ENCODE measurements at regions not wholly inside any gene's neighbourhood (a gene's known extent, or its start where the extent isn't known, plus 50 kb on each side); places are given as distances from the start of the nearest gene placed in this dataset.

DNA sequence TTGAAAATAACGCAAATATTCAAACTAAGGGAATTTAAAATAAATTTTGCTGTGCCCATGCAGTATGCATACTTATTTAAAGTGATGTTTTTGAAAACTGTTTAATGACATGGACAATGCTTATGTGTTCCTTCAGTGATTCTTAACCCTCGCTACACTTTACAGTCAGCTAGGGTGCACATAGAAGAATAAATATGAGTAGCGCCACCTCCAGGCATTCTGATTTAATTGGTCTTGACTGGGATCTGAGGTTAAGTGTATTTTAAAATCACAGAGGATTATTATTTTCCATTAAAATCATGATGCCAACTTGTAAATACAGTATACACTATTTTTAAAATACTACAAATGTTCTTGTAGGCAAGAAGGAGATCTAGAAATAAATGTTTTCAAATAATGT lies 373.5 kb upstream of the ADGRL4 start:
- no peak for DNase-seq

DNA sequence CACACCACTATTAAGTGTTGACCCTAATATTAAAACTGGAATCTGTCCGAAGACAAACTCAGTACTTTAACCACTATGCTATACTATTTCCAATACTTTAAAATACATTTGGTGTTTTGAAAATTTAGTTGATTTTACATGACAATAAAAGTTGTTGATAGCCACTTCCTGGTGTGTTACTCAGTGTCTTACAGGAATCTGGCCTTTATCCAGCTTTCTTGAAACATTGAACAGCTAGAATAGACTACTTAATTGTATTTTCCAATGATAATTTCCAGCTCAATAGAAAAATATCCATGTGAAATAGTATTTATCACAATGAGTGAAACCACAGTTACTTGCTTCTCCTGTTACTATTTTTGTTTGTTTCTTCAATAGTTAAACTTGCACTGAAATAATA lies 369.6 kb upstream of the ADGRL4 start:
- DNase-seq = no peak

DNA sequence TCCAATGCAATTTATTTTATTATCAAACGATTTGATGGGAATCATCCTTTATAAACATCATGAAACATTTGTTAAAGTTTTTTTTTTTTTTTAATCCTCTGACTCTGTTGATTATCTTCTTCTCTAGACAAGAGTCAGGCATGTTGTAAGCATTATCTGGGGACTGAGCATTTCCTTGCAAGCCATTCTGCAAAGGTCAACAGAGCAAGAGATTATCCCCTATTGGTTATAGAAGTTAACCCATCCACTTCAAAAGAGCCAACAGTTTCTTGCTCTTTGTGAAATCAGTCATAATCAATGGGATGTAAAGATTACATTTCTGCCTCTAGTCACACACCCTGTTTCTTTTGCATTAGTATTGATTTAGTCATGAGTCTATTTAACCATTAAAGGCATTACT lies 368.8 kb upstream of the ADGRL4 start:
- DNase-seq = no peak

DNA sequence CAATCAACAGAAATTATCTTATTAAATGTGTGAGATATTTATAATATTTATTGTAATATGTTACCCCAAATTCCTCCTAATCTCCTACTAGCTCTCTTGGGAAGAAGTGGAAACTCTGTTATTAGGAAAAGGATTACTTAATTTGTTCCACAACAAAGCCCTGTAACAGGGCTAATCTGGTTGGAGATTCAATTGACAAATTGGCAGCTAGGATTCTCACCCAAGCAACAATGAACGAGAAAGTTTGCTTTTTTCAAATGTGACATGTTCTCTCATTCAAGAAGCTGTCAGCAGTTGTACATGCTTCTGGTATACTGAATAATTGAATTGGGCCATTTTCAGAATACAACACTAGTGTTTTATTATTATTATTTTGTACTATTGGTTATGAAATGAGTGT lies 367.9 kb upstream of the ADGRL4 start:
- no peak for DNase-seq

DNA sequence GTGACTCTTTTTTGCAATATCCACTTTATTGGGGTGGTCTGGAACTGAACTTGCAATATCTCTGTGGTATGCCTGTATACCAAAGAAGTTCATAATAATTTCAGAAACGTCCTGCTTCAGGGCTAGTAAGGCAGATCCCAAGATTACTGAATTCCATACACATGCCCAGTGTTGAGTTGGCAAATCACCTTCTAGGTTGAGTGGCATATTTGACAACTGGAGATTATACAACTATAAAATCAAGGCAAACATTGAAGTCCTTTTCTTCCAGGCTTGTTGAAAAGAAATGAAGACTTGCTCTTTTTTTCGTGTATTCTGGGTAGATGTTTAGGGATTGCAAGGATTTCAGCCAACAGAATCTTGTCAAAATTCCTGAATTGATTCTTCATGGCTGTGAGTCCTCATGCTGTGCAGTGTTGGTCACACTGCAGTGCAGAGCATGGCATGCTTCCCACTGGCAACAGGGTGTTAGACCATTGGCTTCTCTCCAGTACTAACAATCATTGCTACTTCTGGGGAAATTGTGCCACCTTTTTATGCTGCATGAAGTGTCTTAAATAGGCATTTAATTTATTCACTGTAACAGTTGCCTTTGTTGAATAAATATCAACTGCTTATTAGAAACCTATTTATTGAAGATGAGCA lies 367.1 kb upstream of the ADGRL4 start:
- DNase-seq = no peak

DNA sequence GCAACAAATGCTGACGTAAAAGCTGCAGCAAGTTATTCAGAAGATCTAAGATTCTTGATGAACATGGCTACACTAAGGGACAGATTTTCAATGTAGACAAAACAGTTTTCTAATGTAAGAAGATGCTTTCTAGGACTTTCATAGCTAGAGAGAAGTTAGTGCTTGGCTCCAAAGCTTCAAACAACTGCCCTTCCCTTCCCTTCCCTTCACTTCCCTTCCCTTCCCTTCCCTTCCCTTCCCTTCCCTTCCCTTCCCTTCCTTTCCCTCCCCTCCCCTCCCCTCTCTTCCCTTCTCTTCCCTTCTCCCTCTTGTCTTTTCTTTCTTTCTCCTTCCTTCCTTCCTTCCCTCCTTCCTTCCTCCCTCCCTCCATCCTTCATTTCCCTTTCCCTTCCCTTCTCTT lies 365.3 kb upstream of the ADGRL4 start:
- DNase-seq = no peak

DNA sequence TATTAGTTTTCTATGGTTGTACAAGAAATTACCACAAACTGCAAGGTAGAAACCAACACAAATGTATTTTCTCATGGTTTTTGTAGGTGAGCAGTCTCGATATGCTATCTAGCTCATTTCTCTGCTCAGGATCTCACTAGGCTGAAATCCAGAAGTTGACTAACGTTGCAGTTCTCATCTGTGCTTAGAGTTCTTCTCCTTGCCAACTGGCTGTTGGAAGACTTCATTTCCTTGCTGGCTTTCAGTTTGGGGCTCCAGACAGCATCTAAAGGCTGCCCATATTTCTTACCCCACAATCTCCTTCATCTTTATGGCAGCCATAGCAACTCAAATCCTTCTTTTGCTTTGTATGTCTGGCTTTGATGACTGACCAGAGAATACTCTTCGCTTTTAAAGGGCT lies 362.6 kb upstream of the ADGRL4 start:
- no peak for DNase-seq

DNA sequence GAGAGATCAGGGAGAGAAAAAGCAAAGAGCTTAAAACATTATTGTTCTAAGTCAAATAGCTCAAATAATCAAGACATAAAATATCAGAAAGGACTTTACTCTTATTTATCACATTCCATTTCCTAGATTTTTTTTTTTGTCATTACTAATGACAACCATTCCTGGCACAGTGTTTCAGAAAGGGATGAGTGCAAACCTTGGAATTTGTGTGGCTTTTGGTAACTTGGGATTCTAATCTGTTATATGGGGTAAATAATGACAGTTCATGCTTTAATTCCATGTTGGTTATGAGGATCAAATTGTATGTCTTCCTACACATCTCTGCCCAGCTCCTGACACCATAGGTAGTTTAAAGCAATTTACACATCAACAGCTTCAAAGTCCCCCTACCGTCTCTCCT lies 358.4 kb upstream of the ADGRL4 start:
- DNase-seq = no peak

DNA sequence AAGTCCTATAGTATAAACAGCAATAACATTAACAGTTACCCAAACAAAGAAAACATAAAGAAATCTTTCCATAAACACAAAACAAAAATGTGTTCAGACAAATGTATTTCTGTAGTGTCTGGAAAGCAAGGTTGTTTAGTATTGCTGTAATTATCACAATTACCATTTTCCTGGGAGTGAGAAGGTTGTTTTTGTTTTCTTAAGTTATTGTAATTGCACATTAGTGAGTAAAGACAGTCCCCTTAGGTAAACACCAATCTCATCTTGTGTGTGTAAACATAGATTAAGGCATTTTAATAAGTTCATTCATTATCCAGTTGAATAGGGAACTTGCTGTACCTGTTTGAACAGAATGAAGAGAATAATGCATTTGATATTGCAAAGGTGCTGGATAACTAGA lies 356.9 kb upstream of the ADGRL4 start:
- no peak for DNase-seq

DNA sequence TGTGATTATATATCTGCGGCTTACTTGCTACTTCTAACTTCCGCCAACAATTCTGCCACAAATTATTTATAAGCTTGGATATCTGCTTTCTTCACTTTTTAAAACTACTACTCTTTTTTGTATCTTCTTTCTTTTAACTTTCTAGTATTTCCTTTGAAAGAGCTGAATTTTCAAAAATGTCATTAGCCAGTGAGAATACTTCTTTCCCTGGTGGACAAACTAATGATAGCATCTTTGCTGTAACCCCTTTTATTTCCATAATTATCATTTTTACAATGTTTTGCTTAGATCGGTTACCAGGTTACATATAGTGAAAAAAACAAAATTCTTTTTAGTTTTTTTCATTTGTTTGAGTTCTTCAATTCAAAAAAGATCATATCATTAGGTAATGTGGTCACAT lies 355.9 kb upstream of the ADGRL4 start:
- no peak for DNase-seq

DNA sequence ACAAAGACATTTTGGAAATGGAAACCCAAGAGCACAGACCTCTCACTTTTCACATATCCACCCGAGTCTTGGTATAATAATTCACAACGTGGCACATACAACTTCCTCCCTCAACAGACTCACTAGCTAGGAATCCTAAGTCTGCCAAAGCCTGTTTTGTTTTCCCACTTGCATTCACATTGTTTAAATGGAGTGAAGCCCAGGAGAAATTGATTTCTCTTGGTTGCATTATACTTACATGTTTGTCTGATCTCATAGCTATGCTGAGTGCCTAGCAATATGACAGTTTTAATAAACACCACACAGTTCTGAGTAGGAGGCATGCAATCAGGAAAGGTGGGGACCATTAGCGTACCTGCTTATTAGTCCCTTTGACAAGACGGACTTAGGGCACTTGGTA lies 348.6 kb upstream of the ADGRL4 start:
- no peak for DNase-seq

DNA sequence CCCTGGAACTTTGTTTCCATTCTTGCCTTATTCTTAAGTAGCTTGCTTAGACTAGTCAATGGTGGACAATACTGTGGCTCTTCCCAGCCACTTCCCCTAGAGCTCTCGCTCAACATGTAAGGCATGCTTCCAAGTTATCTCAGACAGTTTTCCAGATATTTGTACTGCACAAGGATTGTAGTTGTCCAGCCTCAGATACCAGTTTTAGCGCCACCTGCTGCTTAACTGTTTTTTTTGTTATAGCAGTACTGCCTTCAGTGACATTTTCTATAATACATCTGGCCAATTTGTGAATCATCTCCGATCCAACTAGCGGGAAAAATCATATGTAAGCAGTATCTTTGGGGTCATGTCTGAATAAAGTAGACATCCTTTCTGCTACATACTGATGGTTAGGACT lies 346.7 kb upstream of the ADGRL4 start:
- DNase-seq = no peak

DNA sequence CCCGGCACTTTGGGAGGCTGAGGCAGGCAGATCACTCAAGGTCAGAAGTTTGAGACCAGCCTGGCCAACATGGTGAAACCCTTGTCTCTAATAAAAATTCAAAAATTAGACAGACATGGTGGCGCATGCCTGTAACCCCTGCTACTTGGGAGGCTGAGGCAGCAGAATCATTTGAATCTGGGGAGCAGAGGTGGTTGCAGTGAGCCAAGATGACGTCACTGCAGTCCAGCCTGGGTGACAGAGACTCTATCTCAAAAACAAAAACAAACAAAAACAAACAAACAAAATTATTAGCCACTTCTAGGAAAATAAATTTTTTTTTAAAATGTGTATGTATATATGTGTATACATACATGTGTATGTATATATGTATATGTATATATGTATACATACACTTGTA lies 320.3 kb upstream of the ADGRL4 start:
- no peak for DNase-seq

DNA sequence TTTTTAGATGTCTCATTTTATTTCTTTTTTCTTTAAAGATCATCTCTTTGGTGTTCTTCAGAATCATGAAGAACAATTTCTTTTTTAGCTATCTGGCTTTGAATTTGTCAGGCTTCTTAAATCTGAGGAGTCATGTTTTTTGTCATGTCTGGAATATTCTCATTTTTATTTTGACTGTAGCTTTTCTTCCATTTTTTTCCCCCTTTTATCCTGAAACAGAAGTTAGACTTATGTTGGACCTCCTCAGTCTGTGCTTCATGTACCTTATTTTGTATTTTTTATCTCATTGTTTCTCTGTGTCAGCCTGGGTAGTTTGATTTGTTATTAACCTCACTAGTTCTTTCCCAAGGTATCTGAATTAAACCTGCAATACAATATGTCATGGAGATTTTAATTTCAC lies 319.2 kb upstream of the ADGRL4 start:
- DNase-seq = no peak

DNA sequence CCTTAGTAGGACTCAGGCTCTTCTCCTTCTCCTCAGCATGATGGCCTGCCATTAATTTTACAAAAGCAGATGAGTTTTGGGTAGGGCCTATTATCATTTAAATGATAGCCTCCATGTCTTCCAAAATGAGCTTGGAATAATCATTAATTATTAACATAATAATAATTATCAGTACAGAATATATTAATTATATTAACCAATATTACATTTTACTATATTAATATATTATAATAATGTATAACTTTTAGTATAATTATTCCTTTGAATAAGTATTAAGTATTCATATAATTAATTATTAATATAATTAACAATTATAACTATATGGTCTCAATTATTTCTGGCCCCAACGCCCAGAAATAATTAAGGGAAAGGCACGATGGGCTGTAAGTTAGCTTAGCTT lies 318.6 kb upstream of the ADGRL4 start:
- no peak for DNase-seq

DNA sequence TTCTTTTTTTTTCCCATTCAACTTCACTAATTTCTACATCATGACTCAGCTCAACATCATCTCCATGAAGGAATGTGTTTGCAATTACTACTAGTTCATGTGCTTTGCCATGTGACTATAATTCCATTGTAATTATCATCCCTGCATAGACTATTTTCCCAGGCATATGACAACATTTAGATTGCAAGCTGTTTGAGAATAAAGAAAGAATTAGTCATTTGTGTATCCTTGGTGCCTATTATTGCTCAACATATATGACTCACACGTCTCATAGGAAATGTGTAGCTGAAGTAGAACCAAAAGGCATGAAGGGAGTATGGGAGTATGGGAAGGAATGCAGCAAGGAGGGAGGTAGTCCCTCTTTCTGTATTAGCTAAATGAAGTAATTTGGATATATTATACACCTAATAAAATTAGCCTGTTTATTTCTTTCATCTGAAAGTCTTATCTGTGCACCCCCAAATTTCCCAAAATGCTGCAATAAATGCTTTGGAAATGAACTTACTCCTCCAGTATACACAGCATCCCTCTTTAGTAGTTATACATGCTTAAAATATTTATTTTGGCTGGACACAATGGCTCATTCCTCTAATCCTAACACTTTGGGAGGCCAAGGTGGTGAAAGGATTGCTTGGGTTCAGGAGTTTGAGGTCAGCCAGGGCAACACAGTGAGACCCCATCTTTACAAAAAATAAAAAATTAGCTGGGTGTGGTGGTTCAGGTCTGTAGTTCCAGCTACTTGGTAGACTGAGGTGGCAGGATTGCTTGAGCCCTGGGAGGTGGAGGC lies 316.9 kb upstream of the ADGRL4 start:
- no peak for DNase-seq

DNA sequence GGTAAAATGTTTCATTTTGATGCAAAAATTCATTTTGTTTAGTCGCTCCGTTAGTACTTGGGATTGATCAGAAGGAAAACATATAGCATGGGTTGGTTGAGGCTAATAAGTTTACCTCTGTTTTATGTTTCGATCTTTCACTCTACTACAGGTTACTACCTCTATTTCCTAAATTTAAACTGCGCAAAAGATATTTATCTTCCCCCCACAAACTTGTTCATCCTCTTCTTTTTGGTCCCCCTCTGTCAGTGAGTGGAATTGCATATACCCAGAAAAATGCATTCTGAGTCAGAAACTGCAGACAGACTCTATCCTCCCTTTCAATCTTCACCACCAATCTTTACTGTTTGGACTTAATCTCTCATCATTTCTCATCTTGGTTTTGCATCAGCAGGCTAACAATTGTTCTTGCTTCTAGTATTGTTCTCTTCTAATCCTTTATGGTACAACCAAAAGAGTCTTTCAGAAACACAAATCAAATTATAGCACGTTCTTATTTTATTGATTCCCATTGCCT lies 316.0 kb upstream of the ADGRL4 start:
- no peak for DNase-seq

DNA sequence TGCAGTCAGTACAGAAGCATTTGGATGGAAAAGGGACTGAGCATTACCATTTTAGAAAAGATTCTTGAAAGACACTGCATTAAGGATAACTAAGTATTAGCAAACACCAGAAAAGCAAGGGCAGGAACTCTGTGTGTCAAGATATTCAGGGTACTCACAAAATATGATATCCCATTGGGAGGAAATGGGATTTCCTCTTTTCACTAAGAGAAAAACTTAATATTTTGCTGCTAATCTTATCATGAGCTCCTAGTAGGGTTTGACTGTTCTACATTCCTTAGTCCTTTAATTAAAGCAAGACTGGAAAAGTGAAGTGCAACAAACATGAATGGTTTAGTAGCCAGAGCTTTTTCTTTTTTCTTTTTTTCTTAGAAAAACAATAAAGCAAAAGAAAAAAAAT lies 305.9 kb upstream of the ADGRL4 start:
- no peak for DNase-seq

DNA sequence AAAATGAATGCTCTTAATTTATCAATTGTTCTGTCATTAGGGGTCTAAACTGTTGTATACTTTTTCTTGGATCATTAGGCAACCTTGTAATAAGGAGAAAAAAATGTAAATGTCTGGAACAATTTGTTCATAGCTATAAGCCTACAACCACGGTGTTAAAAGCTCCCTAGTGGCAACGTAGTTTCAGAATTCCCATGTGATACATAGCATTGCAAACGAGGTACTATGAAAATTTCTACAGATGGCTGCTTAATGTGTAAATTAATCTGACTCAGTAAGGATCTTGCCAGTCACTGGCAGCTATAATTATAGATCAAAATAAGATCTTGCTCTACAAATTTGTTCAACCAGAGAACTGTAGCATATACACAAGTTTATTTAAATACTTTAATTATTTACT lies 304.1 kb upstream of the ADGRL4 start:
- no peak for DNase-seq

DNA sequence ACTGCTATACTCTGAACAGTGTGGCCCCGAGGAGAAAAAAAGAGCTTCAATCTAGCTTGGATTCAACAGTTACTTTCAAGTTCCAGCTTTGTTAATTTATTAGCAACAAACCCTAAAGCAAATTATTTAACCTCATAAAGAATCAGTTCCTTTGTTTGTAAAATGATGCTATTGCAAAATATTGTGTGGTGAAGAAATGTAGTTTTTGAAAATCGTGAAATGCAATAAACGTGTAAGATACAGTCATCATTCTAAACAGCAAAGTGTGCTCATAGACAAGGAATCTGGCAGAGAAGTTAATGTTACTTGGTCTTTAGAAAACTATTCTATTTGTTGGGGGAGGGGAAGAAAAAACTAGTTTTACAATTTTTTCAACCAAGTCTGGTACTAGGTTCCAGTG lies 297.6 kb upstream of the ADGRL4 start:
- no peak for DNase-seq

DNA sequence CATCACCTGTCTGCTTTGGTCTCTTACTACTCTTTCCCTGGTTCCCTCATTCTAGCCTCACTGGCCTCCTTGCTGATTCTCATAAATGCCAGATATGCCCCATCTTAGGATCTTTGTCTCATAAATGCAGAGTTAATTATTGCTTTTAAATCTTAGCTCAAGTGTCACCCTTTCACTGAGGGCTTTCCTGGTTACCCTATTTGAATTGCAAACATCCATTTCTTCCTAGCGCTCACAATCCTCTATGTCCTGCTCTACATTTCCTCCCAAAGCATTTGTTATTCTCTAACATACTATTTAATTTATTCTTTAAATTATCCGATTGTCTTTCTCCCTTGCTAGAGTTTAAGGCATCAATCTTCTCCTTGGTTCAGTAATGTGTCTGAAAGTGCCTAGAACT lies 296.5 kb upstream of the ADGRL4 start:
- DNase-seq = no peak

DNA sequence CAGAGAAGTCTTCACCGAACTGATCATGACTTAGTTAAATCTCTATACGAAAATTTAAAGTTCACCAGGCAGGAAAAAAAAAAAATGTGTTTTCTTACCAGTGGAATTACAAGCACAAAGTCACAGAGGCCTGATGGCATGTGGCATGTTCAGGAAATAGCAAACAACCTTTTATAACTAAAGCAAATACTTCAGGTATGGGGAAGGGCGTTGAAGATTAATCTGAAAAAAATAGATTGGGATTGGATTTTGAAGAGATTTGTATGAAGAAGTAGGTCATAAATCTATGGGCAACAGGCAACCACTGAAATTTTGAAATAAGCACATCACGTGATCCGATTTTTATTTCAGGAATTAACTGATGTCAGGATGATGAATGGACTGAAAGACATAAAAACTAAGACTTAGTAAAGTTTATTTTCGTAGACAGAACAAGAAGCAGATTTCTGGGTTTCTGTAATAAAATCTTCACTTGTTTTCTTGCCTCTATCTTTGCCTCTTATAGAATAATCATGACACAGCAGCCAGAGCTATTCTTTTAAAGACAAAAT lies 295.9 kb upstream of the ADGRL4 start:
- DNase-seq = no peak

DNA sequence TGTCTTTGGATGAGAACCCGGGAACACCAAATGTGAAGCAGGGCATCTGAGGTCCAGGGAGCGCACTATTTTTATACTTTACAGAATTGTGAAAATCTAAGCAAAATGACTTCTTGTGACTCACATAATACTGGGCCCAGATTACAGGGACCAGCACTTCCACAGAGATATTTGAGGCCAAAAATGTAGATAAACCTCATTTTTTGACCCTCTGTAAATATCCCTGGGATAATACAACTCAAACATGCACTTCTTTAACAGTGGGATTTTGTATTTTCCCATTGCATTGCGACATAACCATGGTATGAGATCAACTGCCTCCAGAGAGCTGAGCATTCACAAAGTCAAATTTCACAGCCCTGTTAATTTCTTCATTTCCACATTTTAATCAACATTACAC lies 289.4 kb upstream of the ADGRL4 start:
- DNase-seq = no peak

DNA sequence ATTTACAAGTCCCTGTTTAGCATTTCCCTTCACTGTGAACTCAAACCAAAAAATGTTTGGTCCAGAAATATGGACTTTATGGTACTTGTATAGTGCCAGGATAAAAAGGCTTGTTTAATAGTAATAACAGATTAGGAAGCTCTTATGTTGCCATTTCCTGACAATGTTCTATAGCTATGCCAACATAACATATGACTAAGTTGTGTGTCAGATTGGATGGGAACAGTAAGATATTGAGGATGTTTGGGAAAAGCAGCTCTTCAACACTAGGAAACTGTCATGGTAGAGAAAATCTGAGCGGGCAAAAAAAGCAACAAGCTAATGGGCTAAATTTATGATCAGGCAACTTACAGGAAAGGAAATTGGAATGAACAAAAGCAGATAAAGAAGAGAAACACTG lies 287.1 kb upstream of the ADGRL4 start:
- no peak for DNase-seq
